ENCODE measurements at regions not wholly inside any gene's neighbourhood (a gene's known extent, or its start where the extent isn't known, plus 50 kb on each side); places are given as distances from the start of the nearest gene placed in this dataset.

- Histone ChIP-seq H3K27ac (no peak overlapping the region), H3K9me3 (peaks cover 0 to 20% of the 10 kb centered on the region in 2 donors), H3K4me3 (no peak overlapping the region), H3K4me1 (no peaks in the 10 kb centered on the region), H3K27me3 (no peaks in the 10 kb centered on the region), H3K36me3 (no peaks in the 10 kb centered on the region)
- intact Hi-C loops (cut with DNase I), result no loop called here
- no peak for TF ChIP-seq CTCF (IDR thresholded peaks at IDR 0.05)
- DNase-seq, result no peak
- ATAC-seq, result no peak
These were observed 96.7 kb upstream of the CABCOCO1 start for GRCh38 chr10:61565819-61566560.

GRCh38 chr10:61564444-61564843 is 98.3 kb upstream of the CABCOCO1 start:
- DNase-seq (no peak), ATAC-seq (no peak)
- no peak overlapping the region for H3K4me3 ChIP-seq
- no peaks in the 10 kb centered on the region for H3K36me3 ChIP-seq
- H3K4me1 ChIP-seq, result no peaks in the 10 kb centered on the region
- H3K27ac ChIP-seq, result no peak overlapping the region
- H3K9me3 ChIP-seq, result peaks cover 0 to 5% of the 10 kb centered on the region in 2 donors
- intact Hi-C loops (cut with DNase I), result no loop called here
- no peak for TF ChIP-seq CTCF (IDR thresholded peaks at IDR 0.05)
- H3K27me3 ChIP-seq, result no peaks in the 10 kb centered on the region

DNA sequence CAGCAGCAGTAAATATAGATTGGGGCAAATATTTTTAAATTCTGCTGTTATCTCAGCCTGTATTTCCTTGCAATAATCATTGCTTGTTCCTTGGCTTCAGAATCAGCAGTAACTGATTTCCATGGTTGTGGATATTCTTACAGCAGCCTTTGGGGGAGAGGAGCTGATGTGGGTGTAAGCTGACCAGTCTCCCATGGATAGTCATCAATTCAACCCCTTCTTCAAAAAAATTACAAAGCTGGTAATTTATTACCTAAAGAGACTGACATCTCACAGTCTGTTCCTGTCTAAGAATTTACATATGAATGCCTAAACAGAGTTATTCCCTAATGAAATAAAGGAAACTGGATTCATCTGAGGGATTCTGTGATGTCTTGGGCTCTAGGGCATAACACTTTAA is 103.1 kb upstream of the CABCOCO1 start:
- intact Hi-C loops (cut with DNase I), result no loop called here
- DNase-seq (no peak), ATAC-seq (no peak)
- H3K36me3 ChIP-seq, result no peaks in the 10 kb centered on the region
- H3K4me1 ChIP-seq, result no peaks in the 10 kb centered on the region
- H3K27ac ChIP-seq, result no peak overlapping the region
- no peak for TF ChIP-seq CTCF (IDR thresholded peaks at IDR 0.05)
- H3K4me3 ChIP-seq, result no peak overlapping the region
- no peaks in the 10 kb centered on the region for H3K9me3 ChIP-seq
- H3K27me3 ChIP-seq, result no peaks in the 10 kb centered on the region

GRCh38 chr10:61558188-61558587 is 104.5 kb upstream of the CABCOCO1 start:
- no peak overlapping the region for H3K27ac ChIP-seq
- H3K4me3 ChIP-seq, result no peak overlapping the region

GRCh38 chr10:61554925-61555324 is 101.7 kb upstream of the TMEM26 start:
- H3K36me3 ChIP-seq, result no peaks in the 10 kb centered on the region
- ATAC-seq (no peak), DNase-seq (no peak)
- H3K4me3 ChIP-seq, result no peak overlapping the region
- H3K27ac ChIP-seq, result no peak overlapping the region
- no peaks in the 10 kb centered on the region for H3K4me1 ChIP-seq
- no peaks in the 10 kb centered on the region for H3K9me3 ChIP-seq
- no peak for TF ChIP-seq CTCF (IDR thresholded peaks at IDR 0.05)
- intact Hi-C loops (cut with DNase I), result no loop called here
- H3K27me3 ChIP-seq, result no peaks in the 10 kb centered on the region

More at GRCh38 chr10:61558188-61558587, 104.5 kb upstream of the CABCOCO1 start:
- intact Hi-C loops (cut with DNase I), result no loop called here
- no peaks in the 10 kb centered on the region for H3K27me3 ChIP-seq
- ATAC-seq (no peak), DNase-seq (no peak)
- no peaks in the 10 kb centered on the region for H3K4me1 ChIP-seq
- no peaks in the 10 kb centered on the region for H3K36me3 ChIP-seq
- no peaks in the 10 kb centered on the region for H3K9me3 ChIP-seq
- no peak for TF ChIP-seq CTCF (IDR thresholded peaks at IDR 0.05)

Data from left lung (tissue), 4 donors.